CD14-positive monocyte (primary cell): ENCODE measurements at regions not wholly inside any gene's neighbourhood (a gene's known extent, or its start where the extent isn't known, plus 50 kb on each side); places are given as distances from the start of the nearest gene placed in this dataset.

Experiments
- DNase-seq, 3 donors: peaks; one replicate each; pipeline ENCODE4 v3.0.0-alpha.2; 2011 to 2022
- H2AFZ ChIP-seq: 2 replicates; pipeline ENCODE4 v1.6.0; 2012; ENCODE audit warnings: mild to moderate bottlenecking, low read depth, low read length, inconsistent platforms; ENCODE audit not compliant: insufficient read depth, poor library complexity, severe bottlenecking
- H3K27ac ChIP-seq, 2 donors: 1 replicate in 1 of 2; 2 replicates in 1 of 2; pipeline ENCODE4 v1.5.1; 2012 to 2013; ENCODE audit warnings: low read length in 2 of 2, control low read depth in 1 of 2, inconsistent platforms in 1 of 2, low read depth in 1 of 2, mild to moderate bottlenecking in 1 of 2
- H3K27me3 ChIP-seq, 2 donors: one replicate each; pipeline versions ENCODE4 v1.6.0 to v1.6.1; 2011 to 2013; ENCODE audit warnings: low read length in 2 of 2; ENCODE audit not compliant: control insufficient read depth in 2 of 2, insufficient read depth in 2 of 2
- H3K36me3 ChIP-seq, 2 donors: replicated peaks in 1 of 2; 1 replicate in 1 of 2; 2 replicates in 1 of 2; pipeline versions ENCODE4 v1.5.1 to v1.6.1; 2012 to 2013; ENCODE audit warnings: low read length in 2 of 2, control low read depth in 1 of 2, inconsistent platforms in 1 of 2, mild to moderate bottlenecking in 1 of 2; ENCODE audit not compliant: insufficient read depth in 2 of 2, control insufficient read depth in 1 of 2
- H3K4me1 ChIP-seq, 2 donors: 1 replicate in 1 of 2; 2 replicates in 1 of 2; pipeline versions ENCODE4 v1.5.1 to v1.6.1; 2012 to 2013; ENCODE audit warnings: low read length in 2 of 2, control low read depth in 1 of 2, inconsistent platforms in 1 of 2, mild to moderate bottlenecking in 1 of 2, moderate library complexity in 1 of 2; ENCODE audit not compliant: insufficient read depth in 2 of 2, control insufficient read depth in 1 of 2
- H3K4me2 ChIP-seq: replicated peaks from 2 replicates; pipeline ENCODE3; 2012; ENCODE audit warnings: low read length, moderate library complexity, mild to moderate bottlenecking; ENCODE audit not compliant: poor library complexity, severe bottlenecking; ENCODE audit errors: extremely low read depth
- H3K4me3 ChIP-seq, 3 experiments: fragments of 200-600 bp in 1 of 3; sonication (generic) in 1 of 3; replicated peaks in 1 of 3; 1 replicate in 2 of 3; 2 replicates in 1 of 3; pipeline ENCODE4 v1.5.1; 2011 to 2013; ENCODE audit warnings: low read length in 3 of 3, mild to moderate bottlenecking in 3 of 3, control low read depth in 2 of 3, low read depth in 2 of 3, inconsistent platforms in 1 of 3, moderate library complexity in 1 of 3
- H3K79me2 ChIP-seq: 2 replicates; pipeline ENCODE4 v1.6.0; 2012; ENCODE audit warnings: mild to moderate bottlenecking, control low read depth, inconsistent platforms, low read length, moderate library complexity; ENCODE audit not compliant: insufficient read depth
- H3K9ac ChIP-seq: 2 replicates; pipeline ENCODE4 v1.6.0; 2017; ENCODE audit warnings: low read length, mild to moderate bottlenecking; ENCODE audit not compliant: insufficient read depth, poor library complexity, severe bottlenecking
- H3K9me3 ChIP-seq, 2 donors: replicated peaks in 1 of 2; 1 replicate in 1 of 2; 2 replicates in 1 of 2; pipeline versions ENCODE4 v1.5.1 to v1.6.1; 2012 to 2013; ENCODE audit warnings: low read length in 2 of 2, control low read depth in 1 of 2; ENCODE audit not compliant: control insufficient read depth in 1 of 2, insufficient read depth in 1 of 2
- H4K20me1 ChIP-seq: 2 replicates; pipeline ENCODE4 v1.6.0; 2012; ENCODE audit warnings: mild to moderate bottlenecking, low read length, control low read depth, moderate library complexity; ENCODE audit not compliant: insufficient read depth
- H3K27ac Mint-ChIP-seq, 7 donors: one replicate each; pipeline ENCODE4 v1.8.0; 2020; ENCODE audit warnings: mild to moderate bottlenecking in 7 of 7, mixed read lengths in 7 of 7, moderate library complexity in 6 of 7, inconsistent platforms in 2 of 7
- H3K27me3 Mint-ChIP-seq, 3 donors: one replicate each; pipeline ENCODE4 v1.8.0; 2021 to 2022; ENCODE audit warnings: low read depth in 3 of 3, mild to moderate bottlenecking in 3 of 3, mixed read lengths in 3 of 3, moderate library complexity in 3 of 3, inconsistent platforms in 1 of 3
- H3K36me3 Mint-ChIP-seq, 2 donors: one replicate each; pipeline ENCODE4 v1.8.0; 2020; ENCODE audit warnings: mixed read lengths in 2 of 2, inconsistent platforms in 1 of 2, mild to moderate bottlenecking in 1 of 2
- H3K4me1 Mint-ChIP-seq: one replicate; pipeline ENCODE4 v1.8.0; 2020; ENCODE audit warnings: mild to moderate bottlenecking, mixed read lengths
- H3K4me3 Mint-ChIP-seq, 2 donors: one replicate each; pipeline ENCODE4 v1.8.0; 2020; ENCODE audit warnings: mild to moderate bottlenecking in 2 of 2, mixed read lengths in 2 of 2, moderate library complexity in 1 of 2
- H3K9me3 Mint-ChIP-seq, 7 donors: one replicate each; pipeline ENCODE4 v1.8.0; 2020 to 2022; ENCODE audit warnings: mixed read lengths in 7 of 7, mild to moderate bottlenecking in 6 of 7, moderate library complexity in 6 of 7, inconsistent platforms in 2 of 7
- CTCF ChIP-seq: fragments of 200-600 bp; IDR thresholded peaks from one replicate; pipeline ENCODE4 v1.8.0; 2022; ENCODE audit warnings: antibody characterized with exemption, mild to moderate bottlenecking
- WGBS: methylation state at CpG from one replicate; pipeline ENCODE4 v1.1.5; 2013; ENCODE audit warnings: missing lambda C conversion rate; ENCODE audit not compliant: insufficient coverage; 5-methylcytosine and 5-hydroxymethylcytosine counted together
- intact Hi-C, 2 donors: fragments of 100-400 bp; cut with micrococcal nuclease; formaldehyde crosslinking; loops; one replicate each; pipeline versions ENCODE4 v1.15.0 to v1.15.1; 2023

- no peak overlapping the region for H2AFZ ChIP-seq
- no peaks in the 10 kb centered on the region for H3K79me2 ChIP-seq
- H3K4me1 ChIP-seq, result no peaks in the 10 kb centered on the region
- no peak overlapping the region for H3K9ac ChIP-seq
- no peaks in the 10 kb centered on the region for H3K36me3 ChIP-seq
- Mint-ChIP-seq H3K27ac (no peak overlapping the region), H3K27me3 (peaks cover 4 to 6% (median 4%) of the 10 kb centered on the region in 3 donors), H3K4me3 (no peak overlapping the region), H3K36me3 (no peaks in the 10 kb centered on the region), H3K9me3 (peaks cover 2 to 8% (median 2%) of the 10 kb centered on the region in 7 donors), H3K4me1 (no peaks in the 10 kb centered on the region)
- H3K9me3 ChIP-seq, result no peaks in the 10 kb centered on the region
- no peak for DNase-seq
- no peak for TF ChIP-seq CTCF
- H4K20me1 ChIP-seq, result no peaks in the 10 kb centered on the region
- no peaks in the 10 kb centered on the region for H3K27me3 ChIP-seq
- H3K4me2 ChIP-seq, result no peak overlapping the region
- WGBS, result 87% methylated on average over 2 of the region's 3 CpGs
- intact Hi-C loops, result no loop called here
- no peak overlapping the region for H3K27ac ChIP-seq
- no peak overlapping the region for H3K4me3 ChIP-seq
Measured at GRCh38 chr14:60363687-60364086, 114.7 kb downstream of the PPM1A start.

GRCh38 chr14:60381909-60382308 lies 104.0 kb downstream of the C14orf39 start:
- Histone ChIP-seq H3K4me2 (no peak overlapping the region), H3K36me3 (no peaks in the 10 kb centered on the region), H4K20me1 (no peaks in the 10 kb centered on the region), H3K9me3 (peaks cover 0 to 8% of the 10 kb centered on the region in 2 donors), H2AFZ (no peak overlapping the region), H3K9ac (no peak overlapping the region), H3K27ac (no peak overlapping the region), H3K4me1 (no peaks in the 10 kb centered on the region), H3K27me3 (no peaks in the 10 kb centered on the region), H3K4me3 (no peak overlapping the region), H3K79me2 (no peaks in the 10 kb centered on the region)
- Mint-ChIP-seq H3K36me3 (no peaks in the 10 kb centered on the region), H3K27me3 (peaks cover 0 to 6% (median 4%) of the 10 kb centered on the region in 3 donors), H3K4me3 (no peak overlapping the region), H3K27ac (peak overlapping the region in 1 of 7 donors; percentile 22), H3K4me1 (no peaks in the 10 kb centered on the region), H3K9me3 (peaks cover 5 to 24% (median 10%) of the 10 kb centered on the region in 7 donors)
- intact Hi-C loops, result no loop called here
- TF ChIP-seq CTCF, result no peak
- WGBS, result 89% methylated on average over 10 of the region's 10 CpGs
- no peak for DNase-seq
